A549 (cell line): ENCODE measurements at regions not wholly inside any gene's neighbourhood (a gene's known extent, or its start where the extent isn't known, plus 50 kb on each side); places are given as distances from the start of the nearest gene placed in this dataset.

Experiments
- ATAC-seq, 2 experiments: fragments of 200-7000 bp in 1 of 2; fragments of >200 bp in 1 of 2; cut with Nextera tagmentation in 1 of 2; cut with Tn5 transposase in 1 of 2; 3 replicates each; pipeline versions ENCODE4 v1.8.0 to v1.9.1; 2018 to 2020; ENCODE audit warnings: mild to moderate bottlenecking in 1 of 2, moderate library complexity in 1 of 2
- CTCF ChIA-PET: fragments of 300-600 bp; sonication (Branson Sonifier 250); formaldehyde crosslinking; extraction: SDS; loops from one replicate; lab custom pipeline; 2021; ENCODE audit warnings: antibody characterized with exemption, inconsistent platforms; lab: Yijun Ruan, JAX
- POLR2A ChIA-PET: fragments of 350-600 bp; formaldehyde crosslinking; extraction: SDS; loops from one replicate; lab custom pipeline; 2021; ENCODE audit warnings: antibody characterized with exemption, inconsistent platforms; lab: Yijun Ruan, JAX
- DNase-seq, 2 experiments: peaks; one replicate each; pipeline versions ENCODE4 v3.0.0 to v3.0.0-alpha.2; 2011 to 2016; ENCODE audit warnings: low read depth in 1 of 2, low spot score in 1 of 2
- FAIRE-seq: peaks from 2 replicates; lab custom pipeline; 2011; peaks lifted over from hg19 to GRCh38; lab: Jason Lieb, UNC
- H3K27ac ChIP-seq, 2 experiments: fragments of >200 bp; sonication (Bioruptor Twin); formaldehyde crosslinking; 3 replicates each; pipeline ENCODE4 v1.5.1; 2016 to 2017
- H3K4me1 ChIP-seq: fragments of >200 bp; sonication (Bioruptor Twin); formaldehyde crosslinking; 3 replicates; pipeline ENCODE4 v1.6.1; 2016
- H3K4me2 ChIP-seq: fragments of >200 bp; sonication (Bioruptor Twin); formaldehyde crosslinking; 3 replicates; pipeline ENCODE4 v1.6.1; 2016
- H3K4me3 ChIP-seq: fragments of >200 bp; sonication (Bioruptor Twin); formaldehyde crosslinking; 3 replicates; pipeline ENCODE4 v1.5.1; 2016
- H3K9me3 ChIP-seq: fragments of >200 bp; sonication (Bioruptor Twin); formaldehyde crosslinking; 3 replicates; pipeline ENCODE4 v1.6.1; 2016
- CBX8 ChIP-seq: fragments of 200-600 bp; sonication (generic); IDR thresholded peaks from 2 replicates; pipeline ENCODE4 v1.6.1; 2016
- CEBPB ChIP-seq, 2 experiments: fragments of >200 bp in 1 of 2; sonication (Bioruptor Twin) in 1 of 2; formaldehyde crosslinking in 1 of 2; IDR thresholded peaks; 2 replicates each; pipeline ENCODE4 v1.6.1; 2012 to 2016
- CHD4 ChIP-seq: fragments of 200-600 bp; sonication (generic); IDR thresholded peaks from 2 replicates; pipeline ENCODE4 v1.6.1; 2016; ENCODE audit warnings: antibody characterized with exemption, mild to moderate bottlenecking, borderline replicate concordance
- EHF ChIP-seq: fragments of 250-450 bp; sonication (Bioruptor Pico); IDR thresholded peaks from 2 replicates; pipeline ENCODE4 v1.5.0; 2020; ENCODE audit warnings: mild to moderate bottlenecking
- EP300 ChIP-seq, 2 experiments: fragments of >200 bp; sonication (Bioruptor Twin); formaldehyde crosslinking; IDR thresholded peaks; 2 replicates in 1 of 2; 3 replicates in 1 of 2; pipeline ENCODE4 v1.6.1; 2016 to 2017
- FOXS1 ChIP-seq: fragments of 250-450 bp; sonication (Bioruptor Pico); IDR thresholded peaks from 2 replicates; pipeline ENCODE4 v1.5.0; 2020; ENCODE audit warnings: mild to moderate bottlenecking, moderate library complexity
- HDAC2 ChIP-seq: fragments of 200-600 bp; sonication (generic); IDR thresholded peaks from 2 replicates; pipeline ENCODE4 v1.6.1; 2016
- HEYL ChIP-seq: fragments of 250-450 bp; sonication (Bioruptor Pico); IDR thresholded peaks from 2 replicates; pipeline ENCODE4 v1.8.0; 2021; ENCODE audit warnings: mild to moderate bottlenecking, moderate library complexity
- HOXA7 ChIP-seq: fragments of 250-450 bp; sonication (Bioruptor Pico); IDR thresholded peaks from 2 replicates; pipeline ENCODE4 v1.5.0; 2020; ENCODE audit warnings: mild to moderate bottlenecking, moderate library complexity
- HOXB13 ChIP-seq: fragments of 250-450 bp; sonication (Bioruptor Pico); IDR thresholded peaks from 2 replicates; pipeline ENCODE4 v1.5.0; 2020; ENCODE audit warnings: low read depth, mild to moderate bottlenecking, moderate library complexity
- KDM5A ChIP-seq: fragments of 200-600 bp; sonication (generic); IDR thresholded peaks from 2 replicates; pipeline ENCODE4 v1.6.1; 2016; ENCODE audit warnings: antibody characterized with exemption, mild to moderate bottlenecking
- NR3C1 ChIP-seq: fragments of >200 bp; sonication (Bioruptor Twin); formaldehyde crosslinking; IDR thresholded peaks from 3 replicates; pipeline ENCODE4 v1.6.1; 2017
- POLR2AphosphoS2 ChIP-seq: conservative IDR thresholded peaks from 2 replicates; pipeline ENCODE4 v1.6.1; 2012; ENCODE audit warnings: low read length, improper control_type of control experiment, inconsistent platforms
- RCOR1 ChIP-seq: fragments of 150-350 bp; IDR thresholded peaks from 2 replicates; pipeline ENCODE4 v1.6.1; 2014; ENCODE audit warnings: antibody characterized with exemption, low read length, low read depth
- RFX5 ChIP-seq: fragments of 450-650 bp; IDR thresholded peaks from 2 replicates; pipeline ENCODE4 v1.7.1; 2014; ENCODE audit warnings: antibody characterized with exemption, mild to moderate bottlenecking, moderate library complexity
- RNF2 ChIP-seq: fragments of 200-600 bp; sonication (generic); IDR thresholded peaks from 2 replicates; pipeline ENCODE4 v1.6.1; 2016; ENCODE audit warnings: low read depth, mild to moderate bottlenecking, antibody characterized with exemption, moderate library complexity, borderline replicate concordance
- ZNF302 ChIP-seq: fragments of 250-450 bp; sonication (Bioruptor Pico); IDR thresholded peaks from 2 replicates; pipeline ENCODE4 v1.9.0; 2021; ENCODE audit warnings: inconsistent platforms, mild to moderate bottlenecking, moderate library complexity
- ZSCAN20 ChIP-seq: fragments of 250-450 bp; sonication (Bioruptor Pico); IDR thresholded peaks from 2 replicates; pipeline ENCODE4 v1.8.0; 2022; ENCODE audit warnings: mild to moderate bottlenecking, moderate library complexity
- WGBS: methylation state at CpG from one replicate; pipeline ENCODE4 v1.1.6; 2017; ENCODE audit errors: missing lambda C conversion rate; 5-methylcytosine and 5-hydroxymethylcytosine counted together
- TF ChIP-seq, protein P1 (sequence below): IDR thresholded peaks from 2 replicates; pipeline ENCODE4 v1.6.1; 2012; ENCODE audit warnings: low read depth, borderline replicate concordance
- TF ChIP-seq, protein P2 (sequence below): fragments of 200-600 bp; sonication (generic); IDR thresholded peaks from 2 replicates; pipeline ENCODE4 v1.6.1; 2016; ENCODE audit warnings: antibody characterized with exemption, mild to moderate bottlenecking, moderate library complexity
- TF ChIP-seq, protein P3 (sequence below): IDR thresholded peaks from 2 replicates; pipeline ENCODE4 v1.6.1; 2012
- TF ChIP-seq, protein P4 (sequence below): fragments of >200 bp; sonication (Bioruptor Twin); formaldehyde crosslinking; IDR thresholded peaks from 3 replicates; pipeline ENCODE4 v1.5.1; 2016
- TF ChIP-seq, protein P5 (sequence below): fragments of 250-450 bp; sonication (Bioruptor Pico); IDR thresholded peaks from 2 replicates; pipeline ENCODE4 v1.5.0; 2021; ENCODE audit warnings: mild to moderate bottlenecking, moderate library complexity, borderline replicate concordance

DNA sequence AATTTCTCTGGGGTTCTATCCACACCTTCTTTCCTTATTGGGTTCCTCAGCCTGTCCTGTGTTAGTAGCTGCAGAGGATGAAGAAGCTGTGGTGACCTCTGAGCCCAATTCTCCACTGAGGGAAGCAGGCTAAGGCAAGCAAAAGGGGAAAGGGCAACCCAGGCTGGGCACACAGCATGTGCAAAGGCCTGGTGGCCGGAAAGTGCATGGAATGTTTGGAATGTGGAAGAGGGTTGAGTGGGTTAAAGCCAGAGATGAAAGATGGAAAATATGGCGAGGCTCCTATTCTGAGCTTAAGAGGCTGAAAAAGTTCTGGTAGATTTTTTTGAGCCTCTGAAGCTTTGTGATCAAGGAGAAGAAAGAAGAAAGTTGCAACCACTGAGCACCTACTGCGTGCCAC lies 247.1 kb downstream of the MIAT start (continued):
- TF ChIP-seq RFX5, result no peak
- TF ChIP-seq EP300 (IDR thresholded peaks at IDR 0.05), result no peak
- no peak for TF ChIP-seq CHD4
- no peak for TF ChIP-seq EHF (CRISPR knock-in tag)
- TF ChIP-seq, protein P1, sequence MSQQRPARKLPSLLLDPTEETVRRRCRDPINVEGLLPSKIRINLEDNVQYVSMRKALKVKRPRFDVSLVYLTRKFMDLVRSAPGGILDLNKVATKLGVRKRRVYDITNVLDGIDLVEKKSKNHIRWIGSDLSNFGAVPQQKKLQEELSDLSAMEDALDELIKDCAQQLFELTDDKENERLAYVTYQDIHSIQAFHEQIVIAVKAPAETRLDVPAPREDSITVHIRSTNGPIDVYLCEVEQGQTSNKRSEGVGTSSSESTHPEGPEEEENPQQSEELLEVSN, result no peak

DNA sequence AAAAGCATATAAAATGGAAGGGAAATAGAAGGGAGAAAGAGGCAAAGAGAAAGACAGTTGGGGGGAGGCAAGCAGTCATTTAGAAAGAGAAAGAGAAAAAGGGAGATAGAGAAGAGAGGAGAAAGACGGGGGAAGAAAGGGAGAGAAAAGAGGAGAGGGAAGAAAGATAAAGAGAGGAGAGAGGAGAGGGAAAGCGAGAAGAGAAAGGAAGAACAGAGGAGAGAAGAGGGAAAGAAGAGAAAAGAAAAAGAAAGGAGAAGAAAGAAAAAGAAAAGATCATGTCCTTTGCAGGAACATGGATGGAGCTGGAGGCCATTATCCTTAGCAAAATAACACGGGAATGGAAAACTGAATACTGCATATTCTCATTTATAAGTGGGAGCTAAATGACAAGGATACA lies 247.7 kb downstream of the MIAT start:
- POLR2A ChIA-PET, result no interaction called here
- Histone ChIP-seq H3K27ac (no peak overlapping the region), H3K4me1 (peaks cover 4% of the 10 kb centered on the region; the same call in 1 of the 3 replicates), H3K4me3 (no peak overlapping the region)
- ATAC-seq (no peak), DNase-seq (no peak)
- 71% methylated on average over 3 of the region's 3 CpGs for WGBS
- no peak for TF ChIP-seq HDAC2
- TF ChIP-seq, protein P2, sequence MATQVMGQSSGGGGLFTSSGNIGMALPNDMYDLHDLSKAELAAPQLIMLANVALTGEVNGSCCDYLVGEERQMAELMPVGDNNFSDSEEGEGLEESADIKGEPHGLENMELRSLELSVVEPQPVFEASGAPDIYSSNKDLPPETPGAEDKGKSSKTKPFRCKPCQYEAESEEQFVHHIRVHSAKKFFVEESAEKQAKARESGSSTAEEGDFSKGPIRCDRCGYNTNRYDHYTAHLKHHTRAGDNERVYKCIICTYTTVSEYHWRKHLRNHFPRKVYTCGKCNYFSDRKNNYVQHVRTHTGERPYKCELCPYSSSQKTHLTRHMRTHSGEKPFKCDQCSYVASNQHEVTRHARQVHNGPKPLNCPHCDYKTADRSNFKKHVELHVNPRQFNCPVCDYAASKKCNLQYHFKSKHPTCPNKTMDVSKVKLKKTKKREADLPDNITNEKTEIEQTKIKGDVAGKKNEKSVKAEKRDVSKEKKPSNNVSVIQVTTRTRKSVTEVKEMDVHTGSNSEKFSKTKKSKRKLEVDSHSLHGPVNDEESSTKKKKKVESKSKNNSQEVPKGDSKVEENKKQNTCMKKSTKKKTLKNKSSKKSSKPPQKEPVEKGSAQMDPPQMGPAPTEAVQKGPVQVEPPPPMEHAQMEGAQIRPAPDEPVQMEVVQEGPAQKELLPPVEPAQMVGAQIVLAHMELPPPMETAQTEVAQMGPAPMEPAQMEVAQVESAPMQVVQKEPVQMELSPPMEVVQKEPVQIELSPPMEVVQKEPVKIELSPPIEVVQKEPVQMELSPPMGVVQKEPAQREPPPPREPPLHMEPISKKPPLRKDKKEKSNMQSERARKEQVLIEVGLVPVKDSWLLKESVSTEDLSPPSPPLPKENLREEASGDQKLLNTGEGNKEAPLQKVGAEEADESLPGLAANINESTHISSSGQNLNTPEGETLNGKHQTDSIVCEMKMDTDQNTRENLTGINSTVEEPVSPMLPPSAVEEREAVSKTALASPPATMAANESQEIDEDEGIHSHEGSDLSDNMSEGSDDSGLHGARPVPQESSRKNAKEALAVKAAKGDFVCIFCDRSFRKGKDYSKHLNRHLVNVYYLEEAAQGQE, result no peak
- TF ChIP-seq CEBPB (IDR thresholded peaks at IDR 0.05), result no peak
- TF ChIP-seq, protein P3, sequence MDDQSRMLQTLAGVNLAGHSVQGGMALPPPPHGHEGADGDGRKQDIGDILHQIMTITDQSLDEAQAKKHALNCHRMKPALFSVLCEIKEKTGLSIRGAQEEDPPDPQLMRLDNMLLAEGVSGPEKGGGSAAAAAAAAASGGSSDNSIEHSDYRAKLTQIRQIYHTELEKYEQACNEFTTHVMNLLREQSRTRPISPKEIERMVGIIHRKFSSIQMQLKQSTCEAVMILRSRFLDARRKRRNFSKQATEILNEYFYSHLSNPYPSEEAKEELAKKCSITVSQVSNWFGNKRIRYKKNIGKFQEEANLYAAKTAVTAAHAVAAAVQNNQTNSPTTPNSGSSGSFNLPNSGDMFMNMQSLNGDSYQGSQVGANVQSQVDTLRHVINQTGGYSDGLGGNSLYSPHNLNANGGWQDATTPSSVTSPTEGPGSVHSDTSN, result no peak
- TF ChIP-seq HEYL (CRISPR knock-in tag), result no peak
- TF ChIP-seq, protein P4, sequence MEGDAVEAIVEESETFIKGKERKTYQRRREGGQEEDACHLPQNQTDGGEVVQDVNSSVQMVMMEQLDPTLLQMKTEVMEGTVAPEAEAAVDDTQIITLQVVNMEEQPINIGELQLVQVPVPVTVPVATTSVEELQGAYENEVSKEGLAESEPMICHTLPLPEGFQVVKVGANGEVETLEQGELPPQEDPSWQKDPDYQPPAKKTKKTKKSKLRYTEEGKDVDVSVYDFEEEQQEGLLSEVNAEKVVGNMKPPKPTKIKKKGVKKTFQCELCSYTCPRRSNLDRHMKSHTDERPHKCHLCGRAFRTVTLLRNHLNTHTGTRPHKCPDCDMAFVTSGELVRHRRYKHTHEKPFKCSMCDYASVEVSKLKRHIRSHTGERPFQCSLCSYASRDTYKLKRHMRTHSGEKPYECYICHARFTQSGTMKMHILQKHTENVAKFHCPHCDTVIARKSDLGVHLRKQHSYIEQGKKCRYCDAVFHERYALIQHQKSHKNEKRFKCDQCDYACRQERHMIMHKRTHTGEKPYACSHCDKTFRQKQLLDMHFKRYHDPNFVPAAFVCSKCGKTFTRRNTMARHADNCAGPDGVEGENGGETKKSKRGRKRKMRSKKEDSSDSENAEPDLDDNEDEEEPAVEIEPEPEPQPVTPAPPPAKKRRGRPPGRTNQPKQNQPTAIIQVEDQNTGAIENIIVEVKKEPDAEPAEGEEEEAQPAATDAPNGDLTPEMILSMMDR, result no peak
- TF ChIP-seq, all 56 proteins: peak for 0
- CTCF ChIA-PET, result interaction anchor here (0.6 kb wide), 1 partner anchor 397 kb away, joined by 4 read pairs; no protein-coding TSS in a partner anchor
- Histone ChIP-seq H3K9me3 (no peaks in the 10 kb centered on the region), H3K4me2 (no peak overlapping the region)
- FAIRE-seq, result no peak

DNA sequence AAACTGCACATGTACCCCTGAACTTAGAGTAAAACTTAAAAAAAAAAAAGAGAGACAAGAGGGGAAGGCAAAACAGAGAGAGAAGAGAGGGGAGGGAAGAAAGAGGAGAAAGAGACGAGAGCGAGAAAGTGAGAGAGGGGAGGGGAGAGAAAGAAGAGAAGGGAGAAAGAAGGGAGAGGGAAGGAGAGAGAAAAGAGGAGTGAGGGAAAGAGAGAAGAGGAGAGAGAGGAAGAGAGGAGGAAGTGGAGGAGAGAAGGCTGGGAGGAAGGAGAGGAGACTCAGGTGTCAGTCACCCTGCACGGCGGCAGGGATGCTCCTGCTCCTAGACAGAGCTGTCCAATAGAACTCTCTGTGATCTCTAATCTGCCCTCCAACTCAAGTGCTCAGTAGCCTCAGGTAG lies 248.3 kb downstream of the MIAT start:
- H3K4me1 ChIP-seq, result peaks cover 4% of the 10 kb centered on the region; the same call in 1 of the 3 replicates
- DNase-seq, result no peak
- ATAC-seq, result no peak
- no peak overlapping the region for H3K4me2 ChIP-seq
- TF ChIP-seq RCOR1 (no peak), POLR2AphosphoS2 (no peak), RNF2 (no peak), FOXS1 (CRISPR knock-in tag) (no peak), CEBPB (IDR thresholded peaks at IDR 0.05) (no peak), ZNF302 (CRISPR knock-in tag) (no peak), NR3C1 (no peak), HOXA7 (CRISPR knock-in tag) (no peak), CBX8 (no peak), EP300 (IDR thresholded peaks at IDR 0.05) (no peak), RFX5 (no peak), KDM5A (no peak), HOXB13 (CRISPR knock-in tag) (no peak), ZSCAN20 (no peak)
- TF ChIP-seq, protein P5, sequence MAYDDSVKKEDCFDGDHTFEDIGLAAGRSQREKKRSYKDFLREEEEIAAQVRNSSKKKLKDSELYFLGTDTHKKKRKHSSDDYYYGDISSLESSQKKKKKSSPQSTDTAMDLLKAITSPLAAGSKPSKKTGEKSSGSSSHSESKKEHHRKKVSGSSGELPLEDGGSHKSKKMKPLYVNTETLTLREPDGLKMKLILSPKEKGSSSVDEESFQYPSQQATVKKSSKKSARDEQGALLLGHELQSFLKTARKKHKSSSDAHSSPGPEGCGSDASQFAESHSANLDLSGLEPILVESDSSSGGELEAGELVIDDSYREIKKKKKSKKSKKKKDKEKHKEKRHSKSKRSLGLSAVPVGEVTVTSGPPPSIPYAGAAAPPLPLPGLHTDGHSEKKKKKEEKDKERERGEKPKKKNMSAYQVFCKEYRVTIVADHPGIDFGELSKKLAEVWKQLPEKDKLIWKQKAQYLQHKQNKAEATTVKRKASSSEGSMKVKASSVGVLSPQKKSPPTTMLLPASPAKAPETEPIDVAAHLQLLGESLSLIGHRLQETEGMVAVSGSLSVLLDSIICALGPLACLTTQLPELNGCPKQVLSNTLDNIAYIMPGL (CRISPR knock-in tag), result no peak
- TF ChIP-seq, protein P2, result no peak
- TF ChIP-seq, all 56 proteins: peak for 0
- no peak overlapping the region for H3K27ac ChIP-seq
- ChIA-PET POLR2A (no interaction called here), CTCF (interaction anchor here (0.6 kb wide), 1 partner anchor 20 kb away, joined by 4 read pairs; no protein-coding TSS in a partner anchor)
- no peak for FAIRE-seq
- no peaks in the 10 kb centered on the region for H3K9me3 ChIP-seq
- no peak overlapping the region for H3K4me3 ChIP-seq
- 89% methylated on average over 4 of the region's 4 CpGs for WGBS
